H1 (cell line): ENCODE measurements at regions not wholly inside any gene's neighbourhood (a gene's known extent, or its start where the extent isn't known, plus 50 kb on each side); places are given as distances from the start of the nearest gene placed in this dataset.

ENCODE experiments used
- CTCF ChIA-PET: fragments of 300-600 bp; sonication (Branson Sonifier 250); formaldehyde crosslinking; loops from one replicate; lab custom pipeline; 2021; ENCODE audit not compliant: partially characterized antibody; lab: Charles Lee
- POLR2A ChIA-PET: fragments of 300-600 bp; sonication (Branson Sonifier 250); formaldehyde crosslinking; loops from one replicate; lab custom pipeline; 2021; ENCODE audit warnings: inconsistent platforms; ENCODE audit not compliant: partially characterized antibody; lab: Charles Lee
- DNase-seq, 2 experiments: peaks; one replicate each; pipeline versions ENCODE4 v3.0.0 to v3.0.0-alpha.2; 2010 to 2022; ENCODE audit warnings: low spot score in 2 of 2, low read depth in 1 of 2, mixed read lengths in 1 of 2
- FAIRE-seq: peaks from 2 replicates; lab custom pipeline; 2011; peaks lifted over from hg19 to GRCh38; lab: Jason Lieb, UNC
- H2AFZ ChIP-seq: 2 replicates; pipeline ENCODE4 v1.8.1; 2012; ENCODE audit warnings: low read length, inconsistent platforms
- H2AK5ac ChIP-seq: 2 replicates; pipeline ENCODE4 v1.6.1; 2013; ENCODE audit warnings: low read depth, low read length
- H2BK120ac ChIP-seq: replicated peaks from 2 replicates; pipeline ENCODE3; 2013; ENCODE audit warnings: low read depth, low read length, inconsistent platforms
- H2BK12ac ChIP-seq: 2 replicates; pipeline ENCODE4 v1.6.1; 2013; ENCODE audit warnings: low read depth, low read length
- H2BK15ac ChIP-seq: 2 replicates; pipeline ENCODE4 v1.6.1; 2013; ENCODE audit warnings: low read length
- H2BK20ac ChIP-seq: 2 replicates; pipeline ENCODE4 v1.6.1; 2013; ENCODE audit warnings: low read length
- H2BK5ac ChIP-seq: 2 replicates; pipeline ENCODE4 v1.6.1; 2013; ENCODE audit warnings: low read depth, low read length
- H3K14ac ChIP-seq: 2 replicates; pipeline ENCODE4 v1.6.1; 2013; ENCODE audit warnings: inconsistent platforms; ENCODE audit not compliant: insufficient read length
- H3K18ac ChIP-seq: 2 replicates; pipeline ENCODE4 v1.6.1; 2013; ENCODE audit warnings: low read length; ENCODE audit errors: extremely low read depth
- H3K23ac ChIP-seq: 2 replicates; pipeline ENCODE4 v1.6.1; 2013; ENCODE audit warnings: inconsistent platforms; ENCODE audit not compliant: insufficient read length
- H3K23me2 ChIP-seq: 2 replicates; pipeline ENCODE4 v1.6.1; 2013; ENCODE audit warnings: low read depth, low read length
- H3K27ac ChIP-seq: 2 replicates; pipeline ENCODE4 v1.6.1; 2011; ENCODE audit warnings: low read depth, low read length, inconsistent platforms
- H3K27me3 ChIP-seq, 4 experiments: replicated peaks in 1 of 4; 1 replicate in 1 of 4; 2 replicates in 3 of 4; pipeline versions ENCODE4 v1.6.1 to v1.8.1; 2011 to 2013; ENCODE audit warnings: low read length in 3 of 4, mild to moderate bottlenecking in 3 of 4, inconsistent platforms in 2 of 4, mixed read lengths in 2 of 4, moderate library complexity in 1 of 4; ENCODE audit not compliant: control insufficient read depth in 3 of 4, insufficient read depth in 3 of 4; ENCODE audit errors: extremely low read depth in 1 of 4
- H3K36me3 ChIP-seq, 4 experiments: 2 replicates each; pipeline versions ENCODE4 v1.6.1 to v1.8.1; 2011 to 2013; ENCODE audit warnings: mild to moderate bottlenecking in 4 of 4, low read length in 3 of 4, moderate library complexity in 2 of 4, control low read depth in 1 of 4, inconsistent platforms in 1 of 4; ENCODE audit not compliant: insufficient read depth in 4 of 4, control insufficient read depth in 2 of 4
- H3K4ac ChIP-seq: replicated peaks from 2 replicates; pipeline ENCODE3; 2013; ENCODE audit warnings: low read length, low read depth, mixed read lengths, inconsistent platforms; ENCODE audit not compliant: insufficient read length
- H3K4me1 ChIP-seq, 4 experiments: replicated peaks in 1 of 4; 1 replicate in 1 of 4; 2 replicates in 3 of 4; pipeline versions ENCODE4 v1.6.1 to v1.8.1; 2011 to 2013; ENCODE audit warnings: low read length in 3 of 4, inconsistent platforms in 2 of 4, mixed read lengths in 1 of 4; ENCODE audit not compliant: insufficient read depth in 4 of 4, control insufficient read depth in 3 of 4
- H3K4me2 ChIP-seq, 2 experiments: 2 replicates each; pipeline versions ENCODE4 v1.6.1 to v1.8.1; 2011 to 2013; ENCODE audit warnings: low read depth in 2 of 2, low read length in 2 of 2, control low read depth in 1 of 2, inconsistent platforms in 1 of 2, mild to moderate bottlenecking in 1 of 2; ENCODE audit not compliant: insufficient read depth in 1 of 2
- H3K4me3 ChIP-seq, 4 experiments: fragments of 200-600, 300-600 bp in 1 of 4; sonication (generic), shearing (Covaris generic), sonication (Bioruptor Twin) in 1 of 4; 2 replicates each; pipeline versions ENCODE4 v1.5.1 to v1.8.1; 2011 to 2016; ENCODE audit warnings: low read length in 4 of 4, low read depth in 3 of 4, control low read depth in 2 of 4, inconsistent platforms in 2 of 4, mild to moderate bottlenecking in 2 of 4, mixed read lengths in 1 of 4, moderate library complexity in 1 of 4; ENCODE audit not compliant: insufficient read depth in 2 of 4; ENCODE audit errors: extremely low read depth in 1 of 4
- H3K56ac ChIP-seq: replicated peaks from 2 replicates; pipeline ENCODE3; 2013; ENCODE audit warnings: low read depth, mild to moderate bottlenecking, mixed read lengths, low read length, inconsistent platforms; ENCODE audit not compliant: insufficient read length
- H3K79me1 ChIP-seq: 2 replicates; pipeline ENCODE4 v1.6.1; 2013; ENCODE audit warnings: low read depth, low read length, control low read depth
- H3K79me2 ChIP-seq, 2 experiments: 2 replicates each; pipeline versions ENCODE4 v1.6.1 to v1.8.1; 2012 to 2013; ENCODE audit warnings: low read length in 2 of 2, mild to moderate bottlenecking in 2 of 2, inconsistent platforms in 1 of 2; ENCODE audit not compliant: insufficient read depth in 2 of 2, control insufficient read depth in 1 of 2
- H3K9ac ChIP-seq, 4 experiments: replicated peaks in 1 of 4; 1 replicate in 1 of 4; 2 replicates in 3 of 4; pipeline versions ENCODE4 v1.6.1 to v1.8.1; 2011 to 2013; ENCODE audit warnings: low read depth in 3 of 4, low read length in 3 of 4, control low read depth in 2 of 4, mild to moderate bottlenecking in 2 of 4, moderate library complexity in 2 of 4, inconsistent platforms in 1 of 4; ENCODE audit errors: extremely low read depth in 1 of 4
- H3K9me3 ChIP-seq, 2 experiments: 2 replicates each; pipeline versions ENCODE4 v1.6.1 to v1.8.1; 2012 to 2013; ENCODE audit warnings: mild to moderate bottlenecking in 2 of 2, moderate library complexity in 2 of 2, control low read depth in 1 of 2, inconsistent platforms in 1 of 2, low read depth in 1 of 2, low read length in 1 of 2, mixed read lengths in 1 of 2; ENCODE audit not compliant: insufficient read depth in 2 of 2
- H4K20me1 ChIP-seq, 2 experiments: replicated peaks in 1 of 2; 2 replicates each; pipeline versions ENCODE3 to v1.8.1; 2011 to 2013; ENCODE audit warnings: inconsistent platforms in 2 of 2, low read length in 2 of 2, mild to moderate bottlenecking in 1 of 2; ENCODE audit not compliant: insufficient read depth in 2 of 2, control insufficient read depth in 1 of 2
- H4K5ac ChIP-seq: 2 replicates; pipeline ENCODE4 v1.6.1; 2013; ENCODE audit warnings: low read length, low read depth, mixed read lengths, inconsistent platforms; ENCODE audit not compliant: insufficient read length
- H4K8ac ChIP-seq: 2 replicates; pipeline ENCODE4 v1.8.0; 2013; ENCODE audit warnings: mild to moderate bottlenecking, moderate library complexity, low read length, inconsistent platforms; ENCODE audit not compliant: insufficient read depth; ENCODE audit errors: extremely low read depth
- H4K91ac ChIP-seq: replicated peaks from 2 replicates; pipeline ENCODE3; 2013; ENCODE audit warnings: low read length, mixed read lengths, inconsistent platforms; ENCODE audit not compliant: insufficient read length
- ATF3 ChIP-seq: IDR thresholded peaks from 2 replicates; pipeline ENCODE4 v1.6.1; 2011; ENCODE audit warnings: low read depth, mild to moderate bottlenecking, low read length; ENCODE audit not compliant: insufficient read depth
- CHD2 ChIP-seq: IDR thresholded peaks from 2 replicates; pipeline ENCODE4 v1.6.1; 2012; ENCODE audit warnings: low read length, improper control_type of control experiment
- CTBP2 ChIP-seq: IDR thresholded peaks from 2 replicates; pipeline ENCODE4 v1.7.0; 2011; ENCODE audit warnings: borderline replicate concordance, mild to moderate bottlenecking, moderate library complexity, mixed read lengths, low read length; ENCODE audit not compliant: insufficient read depth, insufficient read length
- CTCF ChIP-seq, 3 experiments: IDR thresholded peaks; 1 replicate in 2 of 3; 2 replicates in 1 of 3; pipeline versions ENCODE4 v1.5.1 to v1.6.1; 2011; ENCODE audit warnings: low read length in 3 of 3, mild to moderate bottlenecking in 3 of 3, inconsistent platforms in 2 of 3, low read depth in 1 of 3, moderate library complexity in 1 of 3; ENCODE audit not compliant: insufficient read depth in 1 of 3; ENCODE audit errors: control extremely low read depth in 1 of 3
- HDAC2 ChIP-seq, 2 experiments: fragments of 300-600 bp in 1 of 2; sonication (generic) in 1 of 2; IDR thresholded peaks; 2 replicates each; pipeline ENCODE4 v1.6.1; 2011 to 2012; ENCODE audit warnings: low read depth in 2 of 2, low read length in 2 of 2, mild to moderate bottlenecking in 2 of 2, moderate library complexity in 2 of 2, borderline replicate concordance in 1 of 2, inconsistent platforms in 1 of 2
- KDM4A ChIP-seq: IDR thresholded peaks from one replicate; pipeline ENCODE4 v1.7.1; 2012; ENCODE audit warnings: low read depth, mild to moderate bottlenecking, moderate library complexity, low read length, inconsistent platforms; ENCODE audit not compliant: severe bottlenecking
- KDM5A ChIP-seq: fragments of 200-600 bp; IDR thresholded peaks from 2 replicates; pipeline ENCODE4 v1.7.1; 2012; ENCODE audit warnings: mild to moderate bottlenecking, low read length, inconsistent platforms, mixed read lengths
- NRF1 ChIP-seq: IDR thresholded peaks from 2 replicates; pipeline ENCODE4 v1.6.1; 2011; ENCODE audit warnings: mild to moderate bottlenecking, low read depth, low read length, improper control_type of control experiment
- POLR2AphosphoS5 ChIP-seq: IDR thresholded peaks from 2 replicates; pipeline ENCODE4 v1.6.1; 2011; ENCODE audit warnings: low read depth, low read length
- SIX5 ChIP-seq: IDR thresholded peaks from 2 replicates; pipeline ENCODE4 v1.6.1; 2011; ENCODE audit warnings: mild to moderate bottlenecking, low read depth, low read length
- TAF1 ChIP-seq: IDR thresholded peaks from 2 replicates; pipeline ENCODE4 v1.6.1; 2011; ENCODE audit warnings: mild to moderate bottlenecking, low read depth, low read length
- WGBS, 2 experiments: shearing (Covaris generic) in 1 of 2; methylation state at CpG; one replicate each; pipeline versions ENCODE4 v1.1.6 to v1.1.7; 2013 to 2015; ENCODE audit warnings: low lambda C conversion rate in 2 of 2, mixed read lengths in 2 of 2, inconsistent platforms in 1 of 2, low coverage in 1 of 2, missing lambda C conversion rate in 1 of 2; ENCODE audit not compliant: insufficient replicate concordance in 2 of 2, insufficient coverage in 1 of 2, insufficient read length in 1 of 2; ENCODE audit errors: extremely low coverage in 1 of 2, missing lambda C conversion rate in 1 of 2; 5-methylcytosine and 5-hydroxymethylcytosine counted together

GRCh38 chr12:47323802-47324201, 244.0 kb upstream of the AMIGO2 start:
- Histone ChIP-seq H4K20me1 (no peaks in the 10 kb centered on the region), H4K8ac (no peak overlapping the region), H2BK15ac (no peak overlapping the region), H2BK120ac (no peak overlapping the region), H3K79me1 (no peaks in the 10 kb centered on the region), H3K23ac (no peak overlapping the region), H2BK5ac (no peak overlapping the region), H3K9ac (no peak overlapping the region), H3K27ac (no peak overlapping the region), H3K4me1 (no peaks in the 10 kb centered on the region), H3K4me3 (no peak overlapping the region), H3K23me2 (no peaks in the 10 kb centered on the region), H3K18ac (no peak overlapping the region), H3K4me2 (no peak overlapping the region), H3K4ac (no peak overlapping the region), H2BK20ac (no peak overlapping the region), H2BK12ac (no peak overlapping the region), H3K27me3 (no peaks in the 10 kb centered on the region), H3K56ac (no peak overlapping the region), H3K36me3 (no peaks in the 10 kb centered on the region), H4K5ac (no peak overlapping the region), H2AK5ac (no peak overlapping the region), H3K9me3 (no peaks in the 10 kb centered on the region), H3K14ac (no peak overlapping the region), H3K79me2 (no peaks in the 10 kb centered on the region), H4K91ac (no peak overlapping the region), H2AFZ (no peak overlapping the region)
- POLR2A ChIA-PET, result no interaction called here
- DNase-seq, result no peak
- 92% methylated on average over 2 of the region's 2 CpGs; no CpG with 5 or more reads in 1 of the 2 experiments for WGBS, 2 experiments
- FAIRE-seq, result no peak
- CTCF ChIA-PET, result interaction anchor here (0.6 to 0.7 kb wide), 2 partner anchors 191 to 253 kb away, joined by 3 read pairs; no protein-coding TSS in a partner anchor
- TF ChIP-seq CTBP2 (no peak), TAF1 (no peak), HDAC2 (IDR thresholded peaks at IDR 0.05; ENCODE audit: borderline replicate concordance in 1 of 2, low read depth in 2 of 2, low read length in 2 of 2) (no peak), SIX5 (no peak), POLR2AphosphoS5 (no peak), NRF1 (no peak), KDM5A (no peak), KDM4A (no peak), CHD2 (no peak), CTCF (IDR thresholded peaks at IDR 0.05; ENCODE audit: control extremely low read depth in 1 of 3, insufficient read depth in 1 of 3, low read depth in 1 of 3, low read length in 3 of 3) (no peak), ATF3 (no peak)
